Activated CD8-positive, alpha-beta memory T cell treated with anti-CD3 and anti-CD28 coated beads, Interleukin-2, amount 50 U/mL, for 48 hours (primary cell): ENCODE measurements at regions not wholly inside any gene's neighbourhood (a gene's known extent, or its start where the extent isn't known, plus 50 kb on each side); places are given as distances from the start of the nearest gene placed in this dataset.
A peak's percentile ranks its signal among the peaks of the same experiment; 100 is the strongest.
"Not testable (repeated sequence)": the region's sequence is repeated elsewhere in the genome, so short reads cannot be mapped to it uniquely, and the experiment has no call there.

Source experiments
- DNase-seq: peaks from one replicate; pipeline ENCODE4 v3.0.0-alpha.2; 2020

DNA sequence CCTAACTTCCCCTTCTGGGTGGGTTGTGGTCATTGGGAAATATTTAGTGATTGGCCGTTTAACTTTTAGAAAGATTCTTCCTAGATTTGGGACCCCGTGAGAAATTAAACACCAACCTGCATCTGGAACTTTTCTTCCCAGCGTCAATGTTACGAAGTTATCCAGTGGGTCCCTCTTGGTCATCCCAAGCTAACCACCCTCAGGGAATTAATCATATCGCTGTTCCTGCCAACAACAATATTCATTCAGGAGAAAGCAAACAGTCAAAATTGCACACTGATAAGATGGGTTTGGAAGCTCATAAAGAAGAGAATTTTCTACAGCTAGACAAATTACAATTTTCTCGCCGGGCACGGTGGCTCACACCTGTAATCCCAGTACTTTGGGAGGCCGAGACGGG is 121.2 kb upstream of the STX18 start:
- no peak for DNase-seq

DNA sequence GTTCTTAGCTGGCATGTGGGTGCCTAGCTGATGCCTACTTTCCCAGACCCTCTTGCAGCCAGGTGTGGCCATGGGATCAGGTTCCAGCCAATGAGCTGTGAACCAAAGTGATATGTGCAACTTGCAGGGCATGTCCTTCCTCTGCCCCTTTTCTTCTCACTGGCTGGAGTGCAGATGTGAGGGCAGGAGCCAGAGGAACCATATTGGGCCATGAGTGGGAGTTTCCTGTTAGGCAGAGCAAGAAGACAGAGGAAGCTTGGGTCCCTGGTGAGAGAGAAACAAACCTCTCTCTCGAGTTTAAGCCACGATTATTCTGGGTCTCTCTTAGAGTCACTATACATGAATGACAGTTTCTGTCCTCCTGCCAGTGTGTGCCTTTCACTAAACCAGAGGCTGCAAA is 120.4 kb upstream of the STX18 start:
- no peak for DNase-seq

DNA sequence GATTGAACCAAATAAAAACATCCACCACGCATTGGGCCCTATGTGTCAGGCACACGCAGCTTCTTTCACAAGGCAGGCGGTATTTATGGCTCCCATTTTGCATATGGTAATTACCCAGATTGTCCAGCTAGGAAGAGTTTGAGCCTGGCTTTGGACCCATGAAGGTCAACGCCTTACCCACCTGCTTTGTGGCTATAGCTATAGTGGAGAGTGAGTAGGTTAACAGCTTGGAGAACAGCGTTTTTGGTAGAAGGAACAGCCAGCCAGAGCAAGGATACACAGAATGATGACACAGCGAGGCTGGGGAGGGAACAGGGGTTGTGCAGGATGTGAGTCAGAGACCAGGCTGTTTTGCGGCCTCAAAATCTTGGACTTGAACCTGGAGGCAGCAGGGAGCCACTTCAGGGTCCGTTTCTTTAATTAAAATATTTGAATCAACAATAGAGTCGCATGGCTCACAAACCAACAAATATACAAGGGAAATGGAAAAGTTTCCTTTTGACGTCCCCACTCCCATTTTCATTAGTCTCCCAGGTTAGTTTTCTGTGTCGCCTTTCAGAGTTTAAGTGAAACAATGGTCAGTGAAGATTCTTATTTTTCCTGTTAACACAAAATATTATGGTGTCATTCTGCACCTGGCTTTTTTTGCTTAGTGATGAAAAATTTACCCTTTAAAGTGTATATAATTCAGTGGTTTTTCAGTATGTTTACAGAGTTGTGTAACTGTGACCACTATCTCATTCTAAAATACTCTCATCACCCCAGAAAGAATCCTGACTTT is 118.2 kb upstream of the STX18 start:
- no peak for DNase-seq

DNA sequence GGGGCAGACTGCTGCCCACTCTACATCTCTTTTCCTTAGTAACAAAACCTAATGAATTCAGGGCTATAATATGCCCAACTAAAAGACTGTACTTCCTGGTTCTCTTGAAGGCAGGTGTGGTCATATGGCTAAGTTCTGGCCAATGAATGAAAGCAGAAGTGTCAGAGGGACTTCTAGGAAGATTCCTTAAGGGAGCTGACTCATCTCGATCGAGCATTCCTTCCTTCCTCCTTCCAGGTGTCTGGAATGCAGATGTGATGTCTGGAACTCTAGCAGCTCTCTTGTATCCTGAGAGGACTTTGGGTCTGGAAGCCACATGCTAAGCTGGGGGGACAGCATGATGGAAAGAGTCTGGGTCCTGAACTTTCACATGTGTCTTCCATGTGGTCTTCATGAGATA is 116.2 kb upstream of the STX18 start:
- DNase-seq, result no peak

DNA sequence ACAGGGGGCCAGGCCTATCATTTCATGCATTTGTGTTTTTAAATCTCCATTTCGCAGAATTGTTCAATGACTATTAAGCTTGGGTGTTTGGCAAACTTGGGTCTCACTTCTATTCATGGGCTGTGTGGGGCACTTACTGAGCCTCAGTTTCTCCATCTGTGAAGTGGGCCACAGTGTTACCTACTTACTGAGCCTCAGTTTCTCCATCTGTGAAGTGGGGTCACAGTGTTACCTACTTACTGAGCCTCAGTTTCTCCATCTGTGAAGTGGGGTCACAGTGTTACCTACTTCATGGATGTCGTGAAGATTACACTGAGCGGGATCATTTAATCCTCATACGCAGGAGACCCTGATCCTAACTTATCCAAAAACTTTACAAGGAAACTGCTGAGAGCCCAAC is 115.1 kb upstream of the STX18 start:
- DNase-seq, result no peak

DNA sequence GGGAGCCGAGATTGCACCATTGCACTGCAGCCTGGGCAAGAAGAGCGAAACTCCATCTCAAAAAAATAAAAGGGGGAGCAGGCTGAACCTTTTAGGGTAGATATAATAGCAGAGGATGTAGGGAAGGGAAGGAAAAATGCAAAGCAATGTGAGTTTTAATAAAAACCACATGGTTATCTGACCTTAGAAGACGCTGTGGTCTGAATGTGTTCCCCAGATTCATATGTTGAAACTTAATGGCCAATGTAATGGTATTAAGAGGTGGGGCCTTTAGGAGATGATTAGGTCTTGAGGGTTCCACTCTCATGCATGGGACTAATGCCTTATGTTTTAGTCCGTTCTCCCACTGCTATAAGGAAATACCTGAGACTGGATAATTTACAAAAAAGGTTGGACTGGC is 114.1 kb upstream of the STX18 start:
- no peak for DNase-seq

DNA sequence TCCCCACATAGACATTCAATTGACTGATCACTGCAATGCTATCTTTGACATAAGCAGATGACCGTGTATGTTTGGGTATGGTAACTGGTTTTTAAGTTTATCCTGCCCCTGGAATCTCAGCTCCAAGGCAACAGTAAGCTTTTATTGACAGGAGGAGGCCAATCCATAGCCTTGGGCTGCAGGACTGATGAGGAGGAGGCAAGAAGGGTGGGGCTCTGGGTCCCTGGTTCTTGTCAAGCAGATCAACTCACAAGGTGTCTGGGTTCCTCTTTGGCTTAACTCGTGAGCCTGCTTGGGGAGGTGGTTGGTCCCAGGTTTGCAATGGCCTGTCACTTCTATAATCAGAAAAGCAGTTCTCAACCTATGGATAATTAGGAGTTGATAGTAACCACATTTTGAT is 113.2 kb upstream of the STX18 start:
- DNase-seq, result no peak

DNA sequence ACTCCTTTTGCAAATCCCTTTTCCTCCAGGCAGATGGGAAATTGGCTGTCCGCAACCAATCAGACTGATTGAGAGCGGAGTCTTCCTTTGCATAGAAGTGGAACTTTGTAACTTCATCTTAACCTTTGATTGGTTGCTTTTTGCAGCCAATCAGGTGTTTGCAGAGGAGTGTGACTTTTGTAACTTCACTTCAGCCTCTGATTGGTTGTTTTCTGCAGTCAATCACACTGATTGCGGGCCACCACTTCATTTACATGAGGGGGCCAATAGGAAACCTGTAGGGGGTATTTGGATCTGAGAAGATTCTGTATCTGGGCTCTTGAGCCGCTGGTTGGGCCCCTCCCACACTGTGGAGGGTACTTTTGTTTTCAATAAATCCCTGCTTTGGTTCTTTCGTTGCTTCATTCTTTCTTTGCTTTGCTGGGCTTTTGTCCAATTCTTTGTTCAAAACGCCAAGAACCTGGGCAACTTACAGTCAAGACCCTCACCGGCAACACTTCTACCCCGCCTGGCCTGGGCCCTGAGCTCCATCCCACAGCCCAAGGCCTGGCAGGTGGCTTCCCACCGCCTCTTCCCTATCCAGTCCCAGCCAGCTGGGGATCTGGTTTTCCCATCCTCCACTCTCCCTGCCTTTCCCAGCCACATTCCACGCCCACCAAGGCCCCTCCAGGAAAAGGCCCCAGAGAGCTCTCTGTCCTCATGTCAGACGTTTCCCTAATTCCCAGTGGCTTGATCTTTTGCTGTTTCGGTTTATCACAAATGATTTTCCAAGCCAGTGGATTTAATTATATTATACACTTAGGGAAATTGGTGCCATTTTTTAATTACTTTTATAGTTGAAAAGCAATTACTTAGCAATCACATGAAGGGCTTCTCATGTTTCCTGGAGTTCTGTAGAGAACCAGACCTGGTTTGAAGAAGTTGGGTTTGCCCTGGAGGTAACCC is 110.2 kb upstream of the STX18 start:
- DNase-seq, result no peak

DNA sequence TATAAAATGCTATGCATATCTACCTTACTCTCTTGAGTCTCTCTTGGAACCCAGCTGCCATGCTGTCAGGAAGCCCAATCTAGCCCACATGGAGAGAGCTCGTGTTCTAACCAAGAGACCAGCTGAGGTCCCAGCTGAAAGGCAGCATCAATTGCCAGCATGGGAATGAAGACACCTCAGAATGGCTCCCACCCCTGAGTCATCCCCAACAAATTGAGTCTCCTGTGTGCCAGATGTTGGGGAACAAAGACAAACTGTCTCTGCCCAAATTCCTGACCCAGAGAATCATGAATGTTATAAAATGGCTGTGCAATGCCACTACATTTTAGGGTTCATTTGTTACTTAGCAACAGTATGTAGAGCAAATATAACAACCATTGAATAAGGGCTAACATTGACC is 105.2 kb upstream of the STX18 start:
- DNase-seq, result no peak

DNA sequence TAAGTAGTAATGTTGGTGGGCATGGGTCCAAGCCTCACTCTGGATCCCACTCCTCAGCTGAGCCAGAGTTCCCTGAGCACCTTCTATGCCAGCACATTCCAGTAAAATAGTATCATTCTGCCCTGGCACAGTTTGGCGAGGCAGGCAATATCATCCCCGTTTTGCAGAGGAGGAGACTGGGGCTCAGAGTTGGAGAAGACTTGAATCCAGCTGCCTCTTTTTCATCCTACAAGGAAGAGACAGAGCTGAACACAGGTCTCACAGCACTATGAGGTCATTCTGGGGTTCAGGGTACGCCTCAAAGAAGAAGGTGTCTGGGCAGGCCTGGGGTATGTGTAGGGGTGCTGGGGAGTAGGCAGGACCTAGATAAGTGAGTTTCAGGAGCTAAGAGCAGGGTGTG is 103.9 kb upstream of the STX18 start:
- no peak for DNase-seq

DNA sequence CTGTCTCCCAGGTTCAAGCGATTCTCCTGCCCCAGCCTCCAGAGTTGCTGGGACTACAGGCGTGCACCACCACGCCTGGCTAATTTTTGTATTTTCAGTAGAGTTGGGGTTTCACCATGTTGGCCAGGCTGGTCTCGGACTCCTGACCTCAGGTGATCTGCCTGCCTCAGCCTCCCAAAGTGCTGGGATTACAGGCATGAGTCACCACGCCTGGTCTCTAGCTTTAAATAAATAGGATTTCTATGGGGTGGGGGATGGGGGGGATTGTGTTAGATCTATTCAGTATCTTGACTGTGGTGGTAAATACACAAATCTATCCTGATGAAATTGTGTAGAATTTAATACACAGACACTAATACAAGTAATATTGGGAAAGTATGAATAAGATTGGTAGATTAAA is 102.4 kb upstream of the STX18 start:
- DNase-seq, result not testable (repeated sequence)

DNA sequence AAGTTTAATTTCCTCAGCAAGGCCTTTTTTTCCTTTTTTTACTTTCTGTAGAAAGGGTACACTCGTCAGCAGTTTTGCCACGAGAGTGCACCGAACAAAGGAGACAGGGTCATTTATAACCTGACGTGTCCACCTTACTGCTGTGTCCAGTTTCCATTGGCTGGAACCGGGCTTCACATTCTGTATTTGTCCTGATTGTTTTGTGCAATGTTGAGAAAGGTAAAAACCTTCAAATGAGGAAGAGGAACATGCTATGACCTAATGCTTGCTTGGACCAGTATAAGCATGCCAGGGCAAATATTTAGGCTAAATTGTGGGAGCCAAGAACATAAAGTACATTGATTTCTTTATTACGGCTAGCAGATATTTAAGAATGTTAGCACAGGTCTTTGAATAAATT is 101.9 kb upstream of the STX18 start:
- not testable (repeated sequence) for DNase-seq

DNA sequence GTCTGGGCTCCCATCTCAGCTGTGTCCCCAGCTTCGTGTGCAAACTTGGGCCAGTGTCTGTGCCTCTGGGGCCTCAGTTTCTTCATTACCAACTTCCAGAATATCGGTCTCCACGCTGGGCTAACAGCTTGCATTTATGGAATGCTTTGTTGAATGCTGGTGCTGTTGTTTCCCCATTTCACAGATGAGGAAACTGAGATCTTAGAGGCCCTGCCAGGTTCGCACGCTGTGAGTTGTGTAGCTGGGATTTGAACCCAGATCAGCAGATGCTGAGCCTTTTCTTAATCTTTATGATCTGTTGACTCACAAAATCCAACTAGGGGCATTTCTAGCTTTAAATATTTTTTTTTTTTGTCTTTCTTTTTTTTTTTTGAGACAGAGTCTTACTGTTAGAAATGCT is 101.5 kb upstream of the STX18 start:
- no peak for DNase-seq

DNA sequence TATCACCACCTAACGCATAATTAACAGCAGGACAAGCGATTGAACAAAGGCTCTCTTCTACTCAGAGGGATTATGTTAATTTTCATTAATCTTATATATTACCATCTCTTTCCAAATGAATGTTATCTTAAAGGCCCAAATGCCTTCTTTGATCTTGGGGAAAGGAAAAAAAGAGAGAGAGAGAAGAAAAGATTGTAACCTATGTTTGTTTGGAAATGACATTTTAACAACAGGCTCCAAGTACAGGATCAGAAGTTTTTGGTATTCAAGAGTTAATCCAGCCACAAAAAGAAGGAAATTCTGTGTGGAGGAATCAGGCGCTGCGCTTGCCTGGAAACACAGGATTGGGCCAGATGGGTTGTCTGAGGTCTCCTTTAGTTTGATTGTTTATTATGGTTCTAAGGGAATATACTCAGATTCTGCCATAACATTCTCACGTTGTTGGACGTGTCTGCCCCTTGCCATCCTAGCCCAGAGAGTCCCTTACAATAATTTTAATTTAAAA is 100.7 kb upstream of the STX18 start:
- no peak for DNase-seq

DNA sequence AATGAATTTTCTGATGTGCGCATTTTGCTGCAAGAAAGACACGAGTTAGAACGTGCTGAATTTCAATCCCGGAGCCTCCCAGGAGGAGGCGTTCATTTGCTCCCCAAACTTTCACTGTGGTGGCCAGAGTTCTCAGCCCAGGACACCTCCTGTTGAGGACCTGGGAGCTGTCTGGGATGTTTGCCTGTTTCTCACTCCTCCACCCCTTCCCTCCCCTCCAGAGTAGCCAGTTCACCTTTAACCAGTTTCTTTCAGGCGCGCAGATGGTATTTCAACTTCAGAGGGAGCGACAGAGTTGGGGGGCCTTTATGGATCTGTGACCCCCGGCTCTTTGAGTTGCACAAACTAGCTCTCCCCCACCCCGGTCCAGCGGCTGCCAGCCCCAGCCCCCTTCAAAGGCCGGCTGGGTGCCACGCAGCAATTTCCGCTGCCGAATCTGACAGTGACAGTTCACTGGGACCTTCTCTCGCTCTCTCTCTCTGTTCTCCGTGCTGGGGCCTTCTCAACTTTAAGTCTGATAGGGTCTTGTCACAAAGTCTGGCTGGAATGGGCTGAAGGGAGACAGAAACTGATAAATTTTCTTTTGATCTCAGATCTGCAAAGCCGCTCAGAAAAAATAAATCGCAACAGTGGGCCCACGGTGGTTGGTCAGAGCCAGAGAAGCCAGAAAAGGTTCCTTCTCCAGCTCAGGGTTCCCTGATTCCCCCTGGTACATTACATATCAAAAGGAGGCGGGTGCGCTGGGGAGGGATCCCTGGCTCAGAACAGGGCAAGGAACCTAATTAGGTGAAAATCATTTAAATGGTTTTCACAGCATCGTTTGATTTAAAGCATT is 100.0 kb upstream of the STX18 start:
- DNase-seq, result no peak

DNA sequence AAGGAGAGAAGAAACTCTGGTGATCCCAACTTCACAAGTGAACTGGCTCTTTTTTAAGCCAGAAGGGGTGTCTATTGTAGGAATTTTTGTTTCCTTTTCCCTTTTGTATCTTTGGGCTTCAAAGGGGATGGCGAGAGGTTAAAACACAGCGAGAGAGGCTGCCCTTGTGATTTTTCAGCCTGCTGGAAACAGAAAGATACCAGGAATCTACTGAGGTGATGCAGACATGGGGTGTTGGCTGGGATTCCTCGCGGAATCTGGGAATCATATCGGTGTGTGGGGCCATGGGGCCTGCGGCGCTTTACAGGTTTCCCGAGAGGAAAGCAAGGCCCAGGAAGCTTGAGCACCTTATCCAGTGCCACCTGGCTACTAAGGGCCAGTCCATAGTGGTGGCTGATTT is 99.4 kb upstream of the STX18 start:
- DNase-seq, result no peak

DNA sequence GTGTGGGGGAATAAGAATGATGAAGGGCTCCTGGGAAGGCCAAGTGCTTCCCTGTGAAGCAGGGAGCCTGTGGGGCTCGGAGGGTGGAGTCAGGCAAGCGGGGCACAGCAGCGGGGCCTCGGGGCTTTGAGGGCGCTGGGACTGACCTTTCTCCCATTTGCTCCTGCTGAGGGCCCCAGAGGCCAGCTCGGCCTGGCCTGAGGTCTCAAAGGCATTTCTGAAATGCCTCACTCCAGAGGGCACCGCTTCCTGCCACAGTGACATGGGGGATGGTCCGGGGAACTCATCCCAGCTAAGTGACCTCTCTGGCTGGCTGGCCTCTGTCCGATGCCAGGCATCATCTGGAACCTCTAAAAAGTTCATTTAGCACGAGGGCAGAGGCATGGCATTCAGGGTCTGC is 98.8 kb upstream of the STX18 start:
- no peak for DNase-seq

DNA sequence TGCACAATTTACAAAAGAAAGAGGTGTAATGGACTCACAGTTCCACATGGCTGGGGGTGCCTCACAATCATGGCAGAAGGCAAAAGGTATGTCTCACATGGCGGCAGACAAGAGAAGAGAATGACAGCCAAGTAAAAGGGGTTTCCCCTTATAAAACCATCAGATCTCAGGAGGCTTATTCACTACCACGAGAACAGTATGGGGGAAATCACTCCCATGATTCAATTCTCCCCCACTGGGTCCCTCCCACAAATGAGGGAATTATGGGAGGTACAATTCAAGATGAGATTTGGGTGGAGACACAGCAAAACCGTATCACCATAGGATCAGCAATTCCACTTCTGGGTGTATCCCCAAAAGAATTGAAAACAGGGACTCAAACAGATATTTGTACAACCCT is 97.5 kb upstream of the STX18 start:
- DNase-seq, result no peak

DNA sequence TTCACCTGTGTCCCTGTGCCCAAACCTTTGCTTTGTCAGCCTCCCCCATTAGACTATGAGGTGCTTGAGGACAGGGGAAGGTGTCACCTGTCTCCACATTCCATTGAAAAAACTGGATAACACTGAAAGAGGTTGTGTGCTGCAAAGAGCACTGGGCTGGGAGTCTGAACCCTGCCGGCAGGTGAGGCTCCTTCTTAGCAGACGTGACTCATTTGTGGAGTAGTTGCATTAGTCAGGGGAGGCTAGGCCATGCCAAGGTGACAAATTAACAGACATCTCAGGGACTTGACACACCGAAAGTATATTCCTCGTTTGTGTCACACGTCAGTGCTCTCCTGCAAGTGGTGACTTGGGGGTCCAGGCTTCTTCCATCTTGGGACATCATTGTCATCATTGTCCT is 95.9 kb upstream of the STX18 start:
- peak; percentile 54 for DNase-seq

DNA sequence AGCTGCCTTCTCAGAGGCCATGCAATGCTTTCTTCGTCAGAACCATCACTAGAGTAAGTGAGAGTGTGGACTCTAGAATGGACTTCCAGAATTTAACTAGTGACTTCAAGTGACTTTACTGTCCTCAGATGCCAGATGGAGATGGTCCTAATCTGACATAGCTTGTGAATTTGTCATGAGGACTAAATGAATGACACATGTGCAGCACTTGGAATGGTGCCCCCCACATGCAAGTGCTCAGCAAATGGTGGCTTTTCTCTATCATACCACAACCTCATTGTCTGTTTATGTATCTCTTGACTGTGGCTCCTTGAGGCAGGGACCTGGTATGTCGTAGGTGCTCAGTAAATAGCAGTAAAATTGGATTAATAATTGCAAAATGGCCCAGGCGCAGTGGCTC is 91.6 kb upstream of the STX18 start:
- no peak for DNase-seq

DNA sequence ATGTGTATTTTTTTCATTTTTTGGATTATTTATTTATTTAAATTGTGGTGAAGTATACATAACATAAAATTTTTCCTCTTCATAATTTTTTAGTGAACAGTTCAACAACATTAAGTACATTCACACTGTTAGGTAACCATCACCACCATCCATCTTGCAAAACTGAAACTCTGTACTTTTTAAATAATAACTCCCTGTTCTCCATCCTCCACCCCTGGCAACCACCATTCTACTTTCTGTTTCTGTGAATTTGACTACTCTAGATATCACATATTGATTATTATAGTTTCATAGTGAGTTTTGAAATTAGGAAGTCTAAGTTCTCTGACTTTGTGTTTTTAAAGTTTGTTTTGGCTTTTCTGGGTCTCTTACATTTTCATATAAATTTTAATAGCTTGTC is 89.3 kb upstream of the STX18 start:
- DNase-seq, result no peak

DNA sequence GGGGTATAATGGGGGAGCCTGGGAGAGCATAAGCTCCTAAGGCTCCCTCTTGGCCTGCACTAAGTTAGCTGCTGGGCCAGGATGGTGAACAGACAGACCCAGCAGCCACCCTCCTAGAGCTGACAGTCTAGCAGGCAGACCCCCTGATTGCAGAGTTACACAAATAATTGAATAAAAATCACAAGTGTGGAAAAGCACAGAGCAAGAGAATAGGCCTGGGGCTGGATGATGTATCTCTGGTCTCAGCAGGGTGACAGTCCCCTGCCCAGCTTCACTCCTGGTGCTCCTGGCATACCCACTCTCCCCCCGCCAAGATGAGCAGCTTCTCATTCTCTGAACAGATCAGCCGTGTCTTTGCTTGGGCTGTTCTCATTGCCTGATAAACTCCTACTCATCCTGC is 86.1 kb upstream of the STX18 start:
- no peak for DNase-seq

DNA sequence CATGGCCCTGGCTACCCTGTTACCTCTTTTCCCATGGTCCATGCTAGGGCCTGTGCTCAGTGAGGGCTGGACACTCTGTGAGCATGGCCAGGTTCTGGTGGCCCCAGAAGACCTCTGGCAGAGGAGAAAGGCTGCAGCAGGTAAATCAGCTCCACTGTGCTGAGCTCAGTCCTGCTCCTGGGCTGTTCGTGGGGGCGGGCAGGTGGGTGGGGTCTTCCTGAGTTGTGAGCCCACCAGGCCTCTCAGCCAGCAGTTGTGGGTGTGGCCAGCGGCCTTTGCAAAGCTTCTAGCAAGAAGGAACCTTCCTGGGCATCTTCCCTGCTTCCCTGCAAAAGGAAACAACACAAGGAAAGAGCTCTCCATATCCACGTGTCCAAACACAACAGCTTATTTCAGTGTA is 85.3 kb upstream of the STX18 start:
- no peak for DNase-seq
